Adipose tissue (tissue), 3 donors: ENCODE measurements at regions not wholly inside any gene's neighbourhood (a gene's known extent, or its start where the extent isn't known, plus 50 kb on each side); places are given as distances from the start of the nearest gene placed in this dataset.

Experiments used
- H3K27ac ChIP-seq: one replicate; pipeline ENCODE4 v1.5.1; 2013; ENCODE audit warnings: low read depth, low read length
- WGBS, 3 donors: extraction: QIAGEN DNeasy Blood & Tissue Kit; methylation state at CpG; one replicate each; pipeline ENCODE4 v1.1.7; 2013; 5-methylcytosine and 5-hydroxymethylcytosine counted together
- donor health status: healthy with polysubstance abuse.
- donor health status: Bipolar disorder and iron deficiency.
- donor health status: healthy.

DNA sequence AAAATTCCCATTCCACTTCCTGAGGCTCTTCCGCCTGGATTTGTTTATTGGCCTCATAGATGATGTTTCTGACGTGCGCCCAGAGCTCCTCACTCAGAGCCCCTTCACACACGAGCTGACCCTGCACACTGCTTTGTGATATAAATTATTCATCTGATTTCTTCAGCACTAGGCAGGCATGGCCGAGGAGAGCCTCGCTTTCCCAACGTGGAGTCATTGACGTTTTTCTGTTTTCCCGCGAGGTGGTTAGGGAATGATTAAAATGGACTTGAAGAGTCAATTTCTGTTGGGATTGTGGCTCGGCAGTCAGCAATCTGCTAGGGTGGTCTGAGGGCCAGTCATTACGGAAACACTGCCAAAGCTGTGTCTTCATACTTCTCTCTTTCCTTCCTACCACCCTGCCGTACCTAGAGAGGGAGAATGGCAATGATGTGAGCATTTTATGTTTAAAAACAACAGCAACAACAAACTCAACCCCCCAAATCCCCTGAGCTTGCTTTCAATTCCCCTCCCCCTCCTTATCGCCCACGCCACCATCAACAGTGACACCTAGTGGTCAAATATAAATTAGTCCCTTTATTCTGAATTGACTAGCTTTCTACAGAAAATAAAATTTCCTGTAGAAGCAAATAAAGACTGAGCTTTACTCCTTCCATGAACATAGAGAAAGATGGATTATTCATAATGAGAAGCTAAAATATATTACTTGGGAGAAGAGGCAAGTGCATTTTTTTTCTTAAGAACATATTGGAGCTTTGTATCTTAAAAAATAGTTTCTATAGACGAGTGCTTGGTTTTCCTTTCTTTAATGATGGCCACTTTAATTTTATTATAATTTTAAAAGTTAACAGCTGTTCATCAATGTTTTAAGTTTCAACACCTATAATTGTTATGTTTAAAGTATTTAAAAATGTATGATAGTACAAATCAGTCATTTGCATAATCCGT, 285.1 kb downstream of the MTX2 start:
- H3K27ac ChIP-seq: peak overlapping the region; percentile 23

GRCh38 chr2:176555112-176555511, 285.9 kb downstream of the MTX2 start:
- 66 to 69% (median 66%) methylated on average over 5 of the region's 5 CpGs for WGBS, 3 donors
- no peak overlapping the region for H3K27ac ChIP-seq

More for the DNA sequence above, 285.1 kb downstream of the MTX2 start:
- 10 to 12% (median 10%) methylated on average over 17 of the region's 17 CpGs for WGBS, 3 donors

GRCh38 chr2:176555781-176556180, 286.5 kb downstream of the MTX2 start:
- WGBS, 3 donors: 46 to 77% (median 75%) methylated on average over 13 of the region's 13 CpGs
- H3K27ac ChIP-seq: no peak overlapping the region

GRCh38 chr2:176556373-176556772, 287.1 kb downstream of the MTX2 start:
- WGBS, 3 donors: 44 to 73% (median 49%) methylated on average over 2 of the region's 2 CpGs
- H3K27ac ChIP-seq: no peak overlapping the region

DNA sequence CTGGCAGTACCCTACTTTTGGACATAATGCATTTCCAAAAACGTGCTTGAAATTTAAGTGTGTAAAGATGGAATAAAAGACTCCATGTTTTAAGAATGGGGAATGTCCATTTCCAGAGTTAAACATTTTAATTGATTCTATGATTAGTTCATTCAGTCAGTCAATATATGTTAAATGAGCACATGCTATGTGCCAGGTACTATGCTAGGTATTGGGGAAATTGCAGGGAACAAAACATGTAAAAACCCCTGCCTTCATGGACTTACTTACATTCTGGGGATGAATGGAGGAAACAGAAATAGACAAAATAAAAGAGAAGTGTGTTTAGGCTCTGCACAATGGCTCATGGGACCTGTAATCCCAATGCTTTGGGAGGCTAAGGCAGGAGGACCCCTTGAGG, 288.6 kb downstream of the MTX2 start:
- 66 to 88% (median 85%) methylated on average over 1 of the region's 1 CpG for WGBS, 3 donors
- H3K27ac ChIP-seq: no peak overlapping the region

DNA sequence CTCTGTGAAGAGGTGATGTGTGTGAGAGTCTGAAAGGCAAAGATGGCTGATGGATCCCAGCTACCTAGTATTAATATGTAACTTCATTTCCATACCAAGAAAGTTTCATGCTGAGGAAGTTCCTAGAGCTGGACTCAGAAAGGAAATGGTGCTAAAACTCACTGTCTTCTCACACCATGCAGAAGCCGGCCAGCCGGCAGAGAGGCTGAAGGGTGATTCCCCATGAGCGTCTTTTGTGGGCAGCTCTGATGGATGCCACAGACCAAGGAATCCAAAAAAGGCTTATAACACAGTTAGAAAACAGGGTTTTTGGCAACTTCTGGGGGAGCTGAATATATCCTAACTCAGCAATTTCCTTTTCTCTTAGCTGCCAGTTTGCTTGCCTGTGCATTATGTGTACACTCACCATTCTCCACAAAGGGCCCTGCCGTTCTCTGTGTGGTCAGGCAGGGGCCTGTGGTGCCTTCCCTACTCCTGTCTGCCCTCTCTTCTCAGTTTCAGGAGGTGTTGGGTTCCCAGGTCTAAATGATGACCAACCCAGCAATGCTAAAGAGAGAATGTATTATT, 289.4 kb downstream of the MTX2 start:
- H3K27ac ChIP-seq: no peak overlapping the region
- 63 to 78% (median 68%) methylated on average over 4 of the region's 4 CpGs for WGBS, 3 donors

- 24 to 50% (median 48%) methylated on average over 2 of the region's 2 CpGs for WGBS, 3 donors
- H3K27ac ChIP-seq: no peak overlapping the region
Measured at GRCh38 chr2:176560296-176560695, 291.1 kb downstream of the MTX2 start.

GRCh38 chr2:176561706-176562105, 292.5 kb downstream of the MTX2 start:
- 26 to 75% (median 68%) methylated on average over 4 of the region's 4 CpGs for WGBS, 3 donors

GRCh38 chr2:176562359-176563078, 293.3 kb downstream of the MTX2 start:
- WGBS, 3 donors: 59 to 67% (median 60%) methylated on average over 4 of the region's 4 CpGs
- H3K27ac ChIP-seq: no peak overlapping the region

More at GRCh38 chr2:176561706-176562105, 292.5 kb downstream of the MTX2 start:
- no peak overlapping the region for H3K27ac ChIP-seq

GRCh38 chr2:176565641-176566323, 296.5 kb downstream of the MTX2 start:
- 61 to 66% (median 64%) methylated on average over 18 of the region's 18 CpGs for WGBS, 3 donors
- H3K27ac ChIP-seq: no peak overlapping the region

DNA sequence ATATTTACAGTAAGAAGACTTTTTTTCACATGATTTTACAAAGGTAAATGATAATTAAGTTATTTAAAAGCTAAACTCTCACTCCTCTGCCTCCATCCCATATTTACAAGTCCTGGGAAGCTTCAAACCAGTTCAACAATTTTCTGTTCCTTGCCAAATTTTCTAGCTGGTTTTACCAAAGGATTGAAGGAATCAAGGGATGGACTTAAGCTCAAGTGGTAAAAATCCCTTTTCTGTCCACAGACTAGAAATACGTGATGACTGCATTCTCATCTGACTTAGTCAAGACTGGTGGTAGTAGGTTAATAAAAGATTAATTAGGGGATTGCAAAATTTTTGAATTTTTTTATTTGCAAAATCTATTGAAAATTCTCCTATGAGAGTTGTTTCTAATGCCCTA, 297.3 kb downstream of the MTX2 start:
- 81 to 95% (median 88%) methylated on average over 1 of the region's 1 CpG for WGBS, 3 donors
- no peak overlapping the region for H3K27ac ChIP-seq

DNA sequence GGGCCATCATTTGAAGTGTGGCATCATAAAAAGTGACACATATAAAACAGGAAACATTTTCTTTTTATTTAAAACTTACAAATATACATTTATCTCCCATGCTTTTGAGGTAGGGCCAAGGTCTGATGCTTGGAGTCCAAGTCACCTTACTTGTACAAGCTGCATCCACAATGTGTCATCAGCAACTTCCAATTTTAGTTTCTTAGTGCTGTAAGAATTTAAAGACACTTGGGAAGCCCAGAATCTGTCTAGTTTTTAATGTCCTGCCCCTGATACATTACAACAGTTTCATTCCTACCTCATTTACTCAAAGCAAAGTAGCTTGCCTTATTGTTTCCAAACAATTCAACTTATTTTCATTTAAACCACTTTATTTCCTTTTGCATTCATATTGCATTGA, 297.7 kb downstream of the MTX2 start:
- H3K27ac ChIP-seq: no peak overlapping the region

DNA sequence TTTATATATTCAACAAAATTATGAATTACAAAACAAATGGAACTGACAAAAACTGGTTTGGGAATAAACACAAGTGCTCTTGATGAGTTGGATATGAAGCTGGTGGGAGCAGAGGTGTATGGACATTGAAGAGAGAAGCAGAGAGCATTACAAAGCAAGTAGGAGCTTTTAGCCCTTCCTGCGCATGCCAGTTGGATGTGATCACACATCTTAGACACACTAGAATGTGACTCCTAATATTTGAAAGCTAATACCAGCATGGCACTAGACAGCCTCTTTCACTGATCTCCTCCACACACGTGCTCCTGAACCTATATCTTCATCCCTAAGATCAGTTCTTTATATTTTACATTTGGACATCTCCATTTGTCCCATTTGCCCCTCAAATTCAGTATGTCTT, 298.1 kb downstream of the MTX2 start:
- 78 to 91% (median 89%) methylated on average over 2 of the region's 2 CpGs for WGBS, 3 donors
- H3K27ac ChIP-seq: no peak overlapping the region

DNA sequence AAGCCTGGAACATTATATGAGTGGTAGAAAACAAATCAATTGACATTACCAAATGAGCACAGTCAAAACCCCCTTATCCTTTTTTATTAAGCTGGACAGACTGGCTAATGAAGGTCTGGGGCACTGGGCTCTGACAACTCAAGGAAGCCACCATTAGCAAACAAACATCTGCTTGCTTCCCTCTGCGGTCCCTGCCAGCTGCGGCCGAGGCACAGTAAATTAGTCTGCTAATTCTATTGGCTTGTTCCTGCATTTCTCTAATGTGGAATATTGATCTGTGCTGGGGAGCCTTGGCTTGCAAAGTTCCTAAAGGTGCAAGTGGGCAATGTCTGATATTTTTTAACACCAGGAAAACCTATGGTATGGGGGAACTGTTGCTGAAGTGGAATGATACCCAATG, 300.3 kb downstream of the MTX2 start:
- no peak overlapping the region for H3K27ac ChIP-seq
- 38 to 98% (median 96%) methylated on average over 3 of the region's 3 CpGs for WGBS, 3 donors

DNA sequence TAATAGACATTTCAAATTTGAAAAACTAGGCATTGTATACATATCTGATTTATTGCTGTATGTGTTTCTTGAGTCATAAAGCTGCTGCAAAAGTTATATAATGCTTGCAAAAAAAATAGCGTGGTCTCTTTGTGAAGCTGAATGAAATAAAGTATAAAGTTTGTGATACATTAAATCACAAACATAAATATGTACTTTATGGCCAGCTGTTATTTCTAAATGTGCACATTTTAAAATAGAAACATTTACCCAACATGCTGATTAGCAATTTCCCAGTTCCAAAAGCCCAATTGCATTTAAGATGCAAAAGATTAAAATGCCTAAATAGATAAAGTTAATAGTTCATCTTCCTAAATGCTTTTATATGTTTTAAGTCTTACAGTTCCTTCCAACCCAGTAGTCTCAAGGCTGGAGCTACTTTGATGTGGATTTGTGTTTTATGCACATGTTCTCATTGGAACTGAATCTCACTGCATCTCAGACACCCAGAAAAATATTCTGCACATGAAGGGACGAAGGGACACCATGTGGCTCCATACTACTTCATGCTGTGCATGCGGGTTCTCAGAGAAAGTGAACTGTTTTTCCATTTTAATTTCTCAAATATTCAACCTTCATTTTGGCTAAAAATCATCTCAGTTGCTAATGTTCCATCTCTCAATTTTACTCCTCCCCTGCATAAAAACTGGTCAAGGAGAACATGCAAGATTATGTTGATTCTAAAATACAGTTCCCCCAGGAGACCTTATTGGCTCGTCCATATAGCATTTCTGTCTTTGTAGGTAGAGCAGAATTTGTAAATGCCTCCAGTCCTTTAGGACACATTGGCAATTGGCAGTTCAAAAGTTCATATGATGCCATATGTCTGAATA, 304.6 kb downstream of the MTX2 start:
- H3K27ac ChIP-seq: no peak overlapping the region
- 64 to 85% (median 83%) methylated on average over 4 of the region's 4 CpGs for WGBS, 3 donors

DNA sequence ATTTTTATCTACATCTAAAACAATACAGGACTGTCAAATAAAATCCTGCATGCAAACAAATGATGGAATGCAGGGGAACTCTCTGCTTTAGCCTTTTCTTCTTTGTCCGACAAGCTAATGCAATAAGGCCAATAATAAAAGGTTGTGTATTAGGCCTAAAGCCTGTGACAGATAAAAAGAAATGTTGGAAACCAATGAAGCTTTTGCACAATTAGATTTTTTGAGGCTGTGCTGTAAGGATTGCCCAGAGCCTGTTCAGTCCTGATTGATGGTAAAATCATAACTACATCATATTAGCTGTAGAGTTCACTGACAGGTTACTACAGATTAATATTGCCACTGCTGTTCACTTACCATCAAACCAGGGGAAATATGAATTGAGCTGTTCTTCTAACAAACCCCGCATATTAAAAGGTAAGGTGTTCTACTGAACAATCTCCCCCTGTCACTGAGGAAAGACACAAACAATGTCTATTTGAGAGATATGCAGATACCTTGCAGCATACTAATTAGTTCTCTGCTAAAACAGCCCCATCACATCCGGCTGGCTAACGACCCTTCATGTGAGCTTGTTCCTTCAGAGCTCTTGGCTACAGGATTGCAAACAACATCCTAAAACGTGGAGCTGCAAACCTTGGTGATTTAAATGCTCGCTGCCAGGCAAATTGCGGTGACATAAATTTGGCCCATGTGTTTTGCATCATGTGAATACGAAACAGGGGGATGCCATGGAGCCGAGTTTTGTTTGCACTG, 305.4 kb downstream of the MTX2 start:
- 69 to 90% (median 90%) methylated on average over 9 of the region's 9 CpGs for WGBS, 3 donors
- H3K27ac ChIP-seq: no peak overlapping the region

DNA sequence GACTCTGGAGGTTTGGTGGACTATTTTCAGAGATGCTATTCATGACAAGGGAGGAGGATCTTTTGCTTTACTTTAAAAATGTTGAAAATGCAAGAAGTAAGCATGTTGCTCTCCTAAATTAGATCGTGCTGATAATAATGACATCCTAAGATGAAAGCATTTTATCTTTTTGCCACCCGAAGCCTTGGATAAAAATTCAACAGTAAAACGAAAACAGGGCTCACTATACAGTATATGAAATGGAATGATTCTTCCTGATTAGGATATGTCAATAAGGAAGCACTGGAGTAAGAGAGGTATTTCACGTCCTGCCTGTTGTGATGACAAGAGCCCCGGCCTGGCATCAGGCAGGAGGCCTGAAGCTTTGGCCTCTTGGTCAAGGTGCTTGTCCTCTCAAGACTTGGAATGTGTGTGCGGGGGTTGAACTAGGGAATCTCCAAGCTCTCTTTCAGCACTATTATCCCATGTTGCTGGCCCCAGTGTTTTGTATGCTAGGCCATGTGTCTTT, 306.0 kb downstream of the MTX2 start:
- no peak overlapping the region for H3K27ac ChIP-seq
- 75 to 87% (median 83%) methylated on average over 6 of the region's 6 CpGs for whole genome bisulfite sequencing, 3 donors
